ENCODE measurements at regions not wholly inside any gene's neighbourhood (a gene's known extent, or its start where the extent isn't known, plus 50 kb on each side); places are given as distances from the start of the nearest gene placed in this dataset.

DNA sequence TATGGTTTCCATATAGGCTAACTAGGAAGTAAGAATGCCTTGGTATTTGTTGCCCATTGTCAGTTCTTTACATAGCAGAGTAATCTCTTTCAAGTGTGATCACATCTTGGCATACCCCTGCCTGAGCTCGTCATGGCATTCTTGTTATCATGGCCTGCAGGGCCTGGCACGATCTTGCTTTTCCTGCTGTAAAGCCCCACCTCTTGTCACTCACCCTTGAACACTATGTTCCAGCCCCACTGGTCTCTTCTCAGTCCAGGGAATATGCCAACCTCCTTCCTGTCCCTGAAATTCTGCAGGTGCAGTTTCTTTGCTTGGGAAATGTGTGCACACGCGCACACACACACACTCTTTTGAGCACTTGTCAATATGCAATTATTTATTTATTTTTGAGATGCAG is 250.2 kb upstream of the DMRT1 start:
- Histone ChIP-seq H3K27me3 (ENCODE audit: control insufficient read depth, insufficient read depth) (no peaks in the 10 kb centered on the region), H3K27ac (ENCODE audit: low read length) (peak overlapping the region; percentile 82), H3K4me3 (ENCODE audit: low read length) (no peak overlapping the region), H3K9me3 (ENCODE audit: control insufficient read depth, low read length) (no peaks in the 10 kb centered on the region), H3K4me1 (ENCODE audit: control insufficient read depth, insufficient read depth, low read length) (peaks cover 14% of the 10 kb centered on the region)
- ATAC-seq (peak; percentile 91 to 93), DNase-seq (peak; percentile 67 to 85 (median 75))
- 34% methylated on average over 4 of the region's 4 CpGs for WGBS
- intact Hi-C loops (cut with DNase I): no loop called here

DNA sequence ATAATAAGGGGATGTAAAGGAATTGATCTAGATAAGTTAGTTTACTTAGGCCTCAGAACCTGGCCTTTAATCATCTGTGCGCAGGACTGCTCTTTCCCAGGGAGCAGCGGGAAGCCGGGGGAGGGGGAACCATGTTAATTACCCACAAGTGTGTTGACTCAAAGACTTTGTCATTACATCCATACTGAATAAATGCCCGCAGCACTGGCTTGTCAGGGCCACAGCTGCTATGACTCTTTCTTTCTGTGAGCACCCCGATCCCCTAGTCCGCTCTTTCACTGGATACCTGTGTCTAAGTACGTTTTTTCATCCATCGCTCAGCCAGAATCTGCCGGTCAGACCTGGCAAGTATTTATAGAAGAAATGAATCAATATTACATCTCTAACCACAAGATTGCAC is 249.3 kb upstream of the DMRT1 start:
- ATAC-seq (no peak), DNase-seq (no peak)
- Histone ChIP-seq H3K27ac (ENCODE audit: low read length) (peak overlapping the region; percentile 4), H3K4me1 (ENCODE audit: control insufficient read depth, insufficient read depth, low read length) (peaks cover 13% of the 10 kb centered on the region), H3K27me3 (ENCODE audit: control insufficient read depth, insufficient read depth) (no peaks in the 10 kb centered on the region), H3K9me3 (ENCODE audit: control insufficient read depth, low read length) (no peaks in the 10 kb centered on the region), H3K4me3 (ENCODE audit: low read length) (no peak overlapping the region)
- intact Hi-C loops (cut with DNase I): no loop called here
- 94% methylated on average over 9 of the region's 9 CpGs for WGBS

DNA sequence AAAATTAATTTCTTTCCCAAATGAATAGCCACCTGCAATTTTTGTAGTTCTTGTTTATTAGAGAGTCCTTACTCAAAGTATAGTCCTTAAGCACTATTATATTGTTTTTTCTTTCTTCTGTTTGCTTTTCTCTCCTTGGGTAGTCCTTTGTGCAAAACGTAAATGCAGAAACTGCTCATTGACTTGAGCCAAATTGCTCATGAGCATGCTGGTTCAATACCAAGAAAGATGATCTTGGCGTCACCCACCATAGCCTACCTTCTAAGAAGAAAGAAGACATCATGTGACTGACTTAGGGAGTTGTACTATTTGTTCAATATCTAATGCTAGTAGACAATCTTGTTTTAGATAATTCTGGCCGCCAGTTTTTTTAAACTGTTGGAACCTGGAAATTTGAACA is 248.8 kb upstream of the DMRT1 start:
- 91% methylated on average over 3 of the region's 3 CpGs for WGBS
- peaks cover 13% of the 10 kb centered on the region for H3K4me1 ChIP-seq (ENCODE audit: control insufficient read depth, insufficient read depth, low read length)
- H3K27me3 ChIP-seq (ENCODE audit: control insufficient read depth, insufficient read depth): no peaks in the 10 kb centered on the region
- no peak overlapping the region for H3K27ac ChIP-seq (ENCODE audit: low read length)
- no peak overlapping the region for H3K4me3 ChIP-seq (ENCODE audit: low read length)
- intact Hi-C loops (cut with DNase I): no loop called here
- DNase-seq: no peak
- no peak for ATAC-seq
- H3K9me3 ChIP-seq (ENCODE audit: control insufficient read depth, low read length): no peaks in the 10 kb centered on the region

DNA sequence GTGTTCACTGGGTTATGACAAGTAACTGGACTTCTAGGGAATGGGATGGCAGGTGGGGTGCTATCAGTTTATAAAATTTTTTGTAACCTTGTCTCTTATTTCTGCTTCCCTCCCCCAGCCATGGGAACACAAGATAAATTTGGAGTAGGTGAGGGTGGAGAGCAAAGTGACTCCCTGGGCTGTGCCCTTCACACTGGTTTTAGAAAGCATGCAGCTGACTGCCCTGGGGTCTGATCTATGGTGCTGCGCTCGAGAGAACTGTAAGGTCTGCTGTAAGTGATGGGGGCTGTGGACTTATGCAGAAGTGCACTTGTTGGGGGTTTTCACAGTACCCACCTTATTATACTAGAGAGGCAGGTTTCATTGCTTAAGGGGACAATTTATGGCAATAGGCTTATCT is 247.7 kb upstream of the DMRT1 start:
- Histone ChIP-seq H3K27ac (ENCODE audit: low read length) (peak overlapping the region; percentile 46), H3K4me3 (ENCODE audit: low read length) (peak overlapping the region; percentile 3), H3K9me3 (ENCODE audit: control insufficient read depth, low read length) (no peaks in the 10 kb centered on the region), H3K27me3 (ENCODE audit: control insufficient read depth, insufficient read depth) (no peaks in the 10 kb centered on the region), H3K4me1 (ENCODE audit: control insufficient read depth, insufficient read depth, low read length) (peaks cover 13% of the 10 kb centered on the region)
- DNase-seq (no peak), ATAC-seq (peak in 1 of 2 donors; percentile 57)
- intact Hi-C loops (cut with DNase I): no loop called here
- 84% methylated on average over 2 of the region's 2 CpGs for WGBS

DNA sequence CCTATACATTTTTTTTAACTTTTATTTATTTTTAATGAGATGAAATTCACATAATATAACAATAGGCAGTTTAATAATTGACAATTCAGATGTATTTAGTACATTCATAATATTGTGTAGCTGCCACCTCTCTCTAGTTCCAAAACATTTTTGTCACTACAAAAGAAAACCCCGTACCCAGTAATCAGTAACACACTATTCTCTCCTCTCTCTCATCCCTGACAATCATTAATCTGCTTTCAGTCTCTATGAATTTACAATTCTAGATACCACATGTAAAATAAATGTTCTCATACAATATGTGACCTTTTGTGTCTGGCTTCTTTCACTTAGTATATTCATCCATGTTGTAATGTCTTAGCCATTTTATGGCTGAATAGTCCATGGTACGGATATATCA is 244.8 kb upstream of the DMRT1 start:
- Histone ChIP-seq H3K27ac (ENCODE audit: low read length) (no peak overlapping the region), H3K4me3 (ENCODE audit: low read length) (peak overlapping the region; percentile 18), H3K9me3 (ENCODE audit: control insufficient read depth, low read length) (no peaks in the 10 kb centered on the region), H3K27me3 (ENCODE audit: control insufficient read depth, insufficient read depth) (no peaks in the 10 kb centered on the region), H3K4me1 (ENCODE audit: control insufficient read depth, insufficient read depth, low read length) (no peaks in the 10 kb centered on the region)
- intact Hi-C loops (cut with DNase I): no loop called here
- DNase-seq (no peak), ATAC-seq (no peak)
- 91% methylated on average over 2 of the region's 2 CpGs for WGBS

DNA sequence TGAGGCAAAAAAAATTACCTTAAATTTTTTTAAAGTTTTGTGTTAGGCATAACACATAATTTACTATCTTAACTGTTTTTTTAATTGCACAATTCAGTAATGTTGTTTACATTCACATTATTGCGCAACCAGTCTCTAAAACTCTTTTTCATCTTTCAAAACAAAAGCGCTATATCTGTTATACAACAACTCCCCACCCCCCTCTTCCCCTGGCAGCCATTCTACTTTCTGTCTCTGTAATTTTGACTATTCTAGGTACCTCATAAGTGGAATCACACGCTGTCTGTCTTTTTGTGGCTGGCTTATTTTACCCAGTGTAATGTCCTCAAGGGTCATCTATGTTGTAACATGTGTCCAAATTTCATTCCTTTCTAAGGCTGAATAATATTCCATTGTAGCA is 241.5 kb upstream of the DMRT1 start:
- no peaks in the 10 kb centered on the region for H3K9me3 ChIP-seq (ENCODE audit: control insufficient read depth, low read length)
- ATAC-seq: peak in 1 of 2 donors; percentile 47
- no peak overlapping the region for H3K4me3 ChIP-seq (ENCODE audit: low read length)
- intact Hi-C loops (cut with DNase I): no loop called here
- 88% methylated on average over 3 of the region's 3 CpGs for WGBS
- no peaks in the 10 kb centered on the region for H3K27me3 ChIP-seq (ENCODE audit: control insufficient read depth, insufficient read depth)
- H3K4me1 ChIP-seq (ENCODE audit: control insufficient read depth, insufficient read depth, low read length): no peaks in the 10 kb centered on the region
- DNase-seq: no peak
- H3K27ac ChIP-seq (ENCODE audit: low read length): no peak overlapping the region

DNA sequence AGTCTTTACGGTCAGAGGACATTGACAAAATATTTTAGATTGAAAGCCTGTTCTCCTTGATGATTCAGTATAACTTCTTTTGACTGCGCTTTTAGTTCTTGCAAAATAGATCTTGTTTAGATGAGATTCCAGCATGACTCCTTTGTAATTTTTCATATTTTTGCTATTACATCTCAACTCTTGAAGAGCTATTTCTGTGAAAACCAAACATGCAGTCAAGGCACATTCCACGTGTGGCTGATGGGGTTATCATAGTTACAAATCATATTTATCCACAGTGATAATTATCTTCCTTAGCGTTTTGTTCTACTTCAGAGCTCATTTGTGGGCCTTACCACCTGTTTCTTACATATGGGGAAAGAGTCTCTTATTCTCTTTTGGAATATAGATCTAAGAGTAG is 238.8 kb upstream of the DMRT1 start:
- intact Hi-C loops (cut with DNase I): no loop called here
- Histone ChIP-seq H3K9me3 (ENCODE audit: control insufficient read depth, low read length) (no peaks in the 10 kb centered on the region), H3K27me3 (ENCODE audit: control insufficient read depth, insufficient read depth) (no peaks in the 10 kb centered on the region), H3K4me1 (ENCODE audit: control insufficient read depth, insufficient read depth, low read length) (no peaks in the 10 kb centered on the region), H3K27ac (ENCODE audit: low read length) (no peak overlapping the region), H3K4me3 (ENCODE audit: low read length) (no peak overlapping the region)
- ATAC-seq: no peak
- WGBS: 74% methylated on average over 4 of the region's 4 CpGs
- no peak for DNase-seq

DNA sequence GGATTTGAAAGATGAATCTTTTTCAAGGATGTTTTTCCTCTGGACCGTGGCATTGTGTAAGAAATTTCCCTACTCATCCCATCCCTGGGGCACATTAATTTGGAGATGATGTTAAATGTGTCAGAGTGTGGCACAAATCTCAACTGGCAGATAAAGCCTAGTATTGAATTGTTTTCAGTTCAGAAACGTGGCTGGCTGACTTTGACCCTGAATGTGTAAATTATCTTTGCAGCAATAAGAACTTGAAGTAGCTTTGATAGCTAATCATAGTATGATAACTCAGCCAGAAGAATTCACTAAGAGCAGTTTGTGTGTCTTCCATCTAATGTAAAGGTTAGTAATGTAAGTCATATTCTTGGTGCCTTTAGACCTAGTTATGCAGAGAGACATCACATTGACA is 238.4 kb upstream of the DMRT1 start:
- intact Hi-C loops (cut with DNase I): no loop called here
- ATAC-seq: no peak
- H3K4me1 ChIP-seq (ENCODE audit: control insufficient read depth, insufficient read depth, low read length): no peaks in the 10 kb centered on the region
- 40% methylated on average over 2 of the region's 2 CpGs for WGBS
- DNase-seq: no peak
- no peaks in the 10 kb centered on the region for H3K27me3 ChIP-seq (ENCODE audit: control insufficient read depth, insufficient read depth)
- no peak overlapping the region for H3K4me3 ChIP-seq (ENCODE audit: low read length)
- H3K9me3 ChIP-seq (ENCODE audit: control insufficient read depth, low read length): no peaks in the 10 kb centered on the region
- no peak overlapping the region for H3K27ac ChIP-seq (ENCODE audit: low read length)

DNA sequence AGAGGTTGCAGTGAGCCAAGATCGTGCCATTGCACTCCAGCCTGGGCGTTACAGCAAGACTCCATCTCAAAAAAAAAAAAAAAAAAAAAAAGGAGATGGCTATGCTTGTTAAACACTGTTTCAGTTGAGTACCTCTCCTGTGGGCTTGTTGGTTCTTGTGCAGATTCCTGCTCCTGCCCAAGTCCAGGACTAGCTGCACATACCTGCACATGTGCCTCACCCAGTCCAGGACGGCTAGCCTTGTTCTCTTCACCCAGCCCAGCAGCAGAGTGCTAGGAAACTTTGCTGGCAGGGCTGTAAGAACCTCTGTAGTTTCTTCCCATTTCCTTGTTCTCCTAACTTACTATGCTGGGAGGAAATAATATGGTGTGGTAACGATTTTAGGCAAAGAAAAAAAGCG is 234.1 kb upstream of the DMRT1 start:
- DNase-seq: no peak
- H3K27ac ChIP-seq (ENCODE audit: low read length): no peak overlapping the region
- WGBS: 69% methylated on average over 5 of the region's 5 CpGs
- H3K4me1 ChIP-seq (ENCODE audit: control insufficient read depth, insufficient read depth, low read length): no peaks in the 10 kb centered on the region
- no peaks in the 10 kb centered on the region for H3K27me3 ChIP-seq (ENCODE audit: control insufficient read depth, insufficient read depth)
- ATAC-seq: no peak
- no peak overlapping the region for H3K4me3 ChIP-seq (ENCODE audit: low read length)
- no peaks in the 10 kb centered on the region for H3K9me3 ChIP-seq (ENCODE audit: control insufficient read depth, low read length)
- intact Hi-C loops (cut with DNase I): no loop called here

DNA sequence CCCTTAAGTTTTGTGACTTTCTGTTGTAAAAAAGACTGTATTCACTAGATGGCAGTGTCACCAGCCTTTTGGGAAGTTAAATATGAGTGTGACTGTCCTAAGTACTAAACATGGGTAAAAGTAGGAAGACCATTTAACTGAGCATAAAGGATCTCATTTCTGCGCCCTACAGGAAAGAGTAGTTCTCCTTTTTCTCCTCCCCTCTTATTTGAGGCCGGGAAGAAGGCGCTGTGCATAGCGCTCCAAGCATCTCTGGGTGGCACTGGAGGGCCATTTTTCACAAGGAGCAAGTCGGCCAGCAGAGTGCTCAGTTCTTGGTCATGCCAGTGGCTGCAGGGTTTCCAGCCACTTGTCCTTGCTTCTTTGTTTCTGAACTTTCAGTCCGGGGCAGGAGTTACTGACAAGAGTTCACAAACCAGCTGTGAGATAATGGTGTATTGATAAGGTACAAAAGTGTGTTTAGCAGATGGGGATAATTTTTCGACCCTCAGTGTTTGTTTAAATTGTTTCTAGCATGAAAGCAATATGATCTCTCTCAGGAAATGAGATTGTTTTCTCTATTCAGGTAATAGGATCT is 227.6 kb upstream of the DMRT1 start:
- intact Hi-C loops (cut with DNase I): loop anchor here (5.0 kb wide), 2 partner anchors 143 to 148 kb away; no protein-coding TSS in a partner anchor
- no peaks in the 10 kb centered on the region for H3K27me3 ChIP-seq (ENCODE audit: control insufficient read depth, insufficient read depth)
- DNase-seq (peak; percentile 75 to 89 (median 83)), ATAC-seq (peak; percentile 92 to 95)
- H3K9me3 ChIP-seq (ENCODE audit: control insufficient read depth, low read length): no peaks in the 10 kb centered on the region
- 5% methylated on average over 7 of the region's 7 CpGs for WGBS
- no peaks in the 10 kb centered on the region for H3K4me1 ChIP-seq (ENCODE audit: control insufficient read depth, insufficient read depth, low read length)
- peak overlapping the region; percentile 20 for H3K27ac ChIP-seq (ENCODE audit: low read length)
- H3K4me3 ChIP-seq (ENCODE audit: low read length): no peak overlapping the region

DNA sequence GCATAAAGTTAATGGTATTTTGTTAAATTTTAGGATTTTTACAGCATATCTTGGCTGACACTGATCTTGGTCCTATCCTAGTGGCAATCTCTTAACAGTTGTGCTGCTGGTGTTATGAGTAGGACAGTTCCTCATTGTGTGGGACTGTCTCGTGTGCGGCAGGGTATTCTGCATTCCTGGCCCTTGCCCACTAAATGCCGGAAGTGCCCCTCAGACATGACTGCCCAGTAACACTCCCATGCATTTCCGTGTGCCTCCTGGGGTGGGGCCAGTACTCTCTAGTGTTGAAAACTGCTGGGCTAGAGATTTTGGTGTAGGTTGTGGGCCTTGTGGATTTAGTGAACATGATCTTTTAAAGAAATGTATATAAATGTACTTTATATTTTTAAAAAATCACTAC is 227.1 kb upstream of the DMRT1 start:
- Histone ChIP-seq H3K4me3 (ENCODE audit: low read length) (no peak overlapping the region), H3K27me3 (ENCODE audit: control insufficient read depth, insufficient read depth) (no peaks in the 10 kb centered on the region), H3K27ac (ENCODE audit: low read length) (peak overlapping the region; percentile 53), H3K9me3 (ENCODE audit: control insufficient read depth, low read length) (no peaks in the 10 kb centered on the region), H3K4me1 (ENCODE audit: control insufficient read depth, insufficient read depth, low read length) (no peaks in the 10 kb centered on the region)
- ATAC-seq: peak; percentile 53 to 74
- intact Hi-C loops (cut with DNase I): loop anchor here (5.0 kb wide), 2 partner anchors 143 to 148 kb away; no protein-coding TSS in a partner anchor
- WGBS: 26% methylated on average over 4 of the region's 4 CpGs
- DNase-seq: peak in 1 of 3 donors; percentile 68

DNA sequence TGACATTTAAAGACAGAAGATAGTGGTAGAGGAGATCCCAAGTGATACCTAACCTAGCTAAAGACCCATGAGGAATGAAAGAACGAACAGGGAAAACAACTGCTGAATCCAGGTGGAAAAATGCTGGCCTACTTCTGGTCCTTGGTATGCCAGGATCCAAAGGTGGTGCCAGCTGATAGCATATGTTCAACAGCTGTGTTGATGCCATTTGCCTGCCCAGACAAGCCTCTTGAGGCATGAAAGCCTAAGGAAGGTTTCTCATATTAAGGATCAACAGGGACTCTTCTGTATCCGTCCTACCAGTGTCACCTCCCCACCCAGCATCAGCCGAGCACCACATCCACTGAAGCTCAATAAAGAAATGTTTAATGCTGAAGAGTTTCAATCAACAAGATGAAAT is 225.7 kb upstream of the DMRT1 start:
- Histone ChIP-seq H3K9me3 (ENCODE audit: control insufficient read depth, low read length) (no peaks in the 10 kb centered on the region), H3K27me3 (ENCODE audit: control insufficient read depth, insufficient read depth) (no peaks in the 10 kb centered on the region), H3K4me3 (ENCODE audit: low read length) (no peak overlapping the region), H3K27ac (ENCODE audit: low read length) (peak overlapping the region; percentile 48), H3K4me1 (ENCODE audit: control insufficient read depth, insufficient read depth, low read length) (no peaks in the 10 kb centered on the region)
- intact Hi-C loops (cut with DNase I): no loop called here
- 87% methylated on average over 3 of the region's 3 CpGs for WGBS
- no peak for DNase-seq
- ATAC-seq: no peak

Data from right cardiac atrium (tissue), 5 donors.